Hepatocyte (in vitro differentiated cells): ENCODE measurements at regions not wholly inside any gene's neighbourhood (a gene's known extent, or its start where the extent isn't known, plus 50 kb on each side); places are given as distances from the start of the nearest gene placed in this dataset.

Source experiments
- DNase-seq: peaks from one replicate; pipeline ENCODE4 v3.0.0-alpha.2; 2016; ENCODE audit warnings: low spot score
- H2AFZ ChIP-seq: fragments of 200-600 bp; sonication (generic); 2 replicates; pipeline ENCODE4 v1.6.0; 2016; ENCODE audit warnings: antibody characterized with exemption, mild to moderate bottlenecking
- H3K27ac ChIP-seq: fragments of 200-600 bp; sonication (generic); 2 replicates; pipeline ENCODE4 v1.5.1; 2016; ENCODE audit warnings: mild to moderate bottlenecking
- H3K27me3 ChIP-seq: fragments of 200-600 bp; sonication (generic); 2 replicates; pipeline ENCODE4 v1.6.1; 2016
- H3K36me3 ChIP-seq: fragments of 200-600 bp; sonication (generic); replicated peaks from 2 replicates; pipeline ENCODE4 v1.5.1; 2016; ENCODE audit warnings: low read depth; ENCODE audit not compliant: insufficient read depth
- H3K4me1 ChIP-seq: fragments of 200-600 bp; sonication (generic); 2 replicates; pipeline ENCODE4 v1.5.1; 2016; ENCODE audit warnings: mild to moderate bottlenecking, moderate library complexity; ENCODE audit not compliant: insufficient read depth
- H3K4me2 ChIP-seq: fragments of 200-600 bp; sonication (generic); 2 replicates; pipeline ENCODE4 v1.6.0; 2016
- H3K4me3 ChIP-seq: fragments of 200-600 bp; sonication (generic); 2 replicates; pipeline ENCODE4 v1.5.1; 2016; ENCODE audit warnings: mild to moderate bottlenecking
- H3K79me2 ChIP-seq: fragments of 200-600 bp; sonication (generic); 2 replicates; pipeline ENCODE4 v1.6.0; 2017; ENCODE audit warnings: mild to moderate bottlenecking
- H3K9me2 ChIP-seq: fragments of 200-600 bp; sonication (generic); replicated peaks from 2 replicates; pipeline ENCODE4 v1.6.0; 2017; ENCODE audit warnings: mild to moderate bottlenecking; ENCODE audit not compliant: insufficient read depth
- H3K9me3 ChIP-seq: fragments of 200-600 bp; sonication (generic); 2 replicates; pipeline ENCODE4 v1.5.1; 2016; ENCODE audit warnings: low read depth, mild to moderate bottlenecking
- H4K20me1 ChIP-seq: fragments of 200-600 bp; sonication (generic); 2 replicates; pipeline ENCODE4 v1.6.0; 2016; ENCODE audit warnings: mild to moderate bottlenecking; ENCODE audit not compliant: insufficient read depth, poor library complexity, severe bottlenecking
- EZH2 ChIP-seq: fragments of 200-600 bp; sonication (generic); IDR thresholded peaks from 2 replicates; pipeline ENCODE4 v1.6.1; 2016; ENCODE audit warnings: antibody characterized with exemption, mild to moderate bottlenecking, borderline replicate concordance
- EZH2phosphoT487 ChIP-seq: fragments of 200-600 bp; sonication (generic); IDR thresholded peaks from one replicate; pipeline ENCODE4 v1.6.1; 2018; ENCODE audit warnings: antibody characterized with exemption, mild to moderate bottlenecking, low read depth, moderate library complexity; ENCODE audit not compliant: unreplicated experiment, severe bottlenecking
- WGBS: methylation state at CpG from one replicate; pipeline ENCODE4 v1.1.6; 2016; ENCODE audit warnings: low lambda C conversion rate; ENCODE audit errors: missing lambda C conversion rate; 5-methylcytosine and 5-hydroxymethylcytosine counted together
- TF ChIP-seq, protein P1 (sequence below): fragments of 200-600 bp; sonication (generic); IDR thresholded peaks from 2 replicates; pipeline ENCODE4 v1.5.1; 2016; ENCODE audit warnings: antibody characterized with exemption, mild to moderate bottlenecking; ENCODE audit not compliant: poor library complexity

DNA sequence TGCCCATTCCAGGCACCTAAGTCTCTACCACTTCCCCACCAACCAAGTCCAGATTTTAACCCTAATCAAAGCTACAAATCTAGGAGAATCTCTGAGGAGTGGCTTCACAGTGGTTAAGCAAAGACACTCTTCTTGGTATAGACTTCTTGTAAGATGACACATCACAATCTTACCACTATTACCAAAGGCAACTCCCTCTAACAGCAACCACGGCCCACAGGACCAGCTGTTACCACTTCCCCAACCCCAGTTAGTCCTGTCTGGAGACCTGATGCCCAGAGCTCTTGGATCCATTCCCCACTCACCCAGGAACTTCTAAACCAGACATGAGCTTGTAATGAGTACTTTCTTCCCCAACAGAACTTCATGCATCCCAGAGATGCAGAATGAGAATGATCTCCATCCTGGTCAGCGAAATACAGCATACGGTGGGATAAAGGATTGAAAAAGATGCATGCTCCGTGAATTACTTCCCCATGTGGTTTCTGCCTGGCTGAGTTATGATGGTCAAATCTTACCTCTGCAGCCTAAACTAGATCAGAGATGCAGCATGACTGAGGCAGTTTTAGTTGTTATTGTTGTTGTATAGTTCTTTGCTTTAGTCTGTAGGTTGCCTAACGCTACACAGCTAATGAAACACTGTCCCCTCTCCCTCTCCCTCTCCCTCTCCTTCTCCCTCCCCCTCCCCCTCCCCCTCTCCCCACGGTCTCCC, 87.7 kb upstream of the FOXN3 start:
- no peak overlapping the region for H3K4me2 ChIP-seq

DNA sequence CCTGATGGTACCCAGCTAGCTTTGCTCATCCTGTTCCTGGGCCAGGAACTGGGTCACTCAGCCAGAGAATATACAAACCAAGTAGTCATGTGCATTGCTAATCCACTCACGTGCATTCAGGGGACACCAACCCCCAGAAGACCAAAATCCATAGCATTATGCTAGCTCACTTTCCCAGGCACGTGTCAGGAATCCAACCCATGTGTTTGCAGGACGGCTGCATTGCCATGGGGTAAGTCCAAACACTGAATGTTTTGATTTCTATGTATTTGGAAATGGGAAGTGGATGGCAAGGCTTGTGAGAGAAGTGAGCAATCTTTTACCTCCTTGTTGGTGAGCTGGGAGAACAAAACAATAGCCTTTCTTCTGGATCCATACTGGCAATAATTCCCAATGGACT, 87.1 kb upstream of the FOXN3 start:
- no peaks in the 10 kb centered on the region for H3K9me2 ChIP-seq
- DNase-seq, result no peak
- H3K27me3 ChIP-seq, result no peaks in the 10 kb centered on the region
- H3K79me2 ChIP-seq, result no peaks in the 10 kb centered on the region
- H3K9me3 ChIP-seq, result no peaks in the 10 kb centered on the region
- no peaks in the 10 kb centered on the region for H4K20me1 ChIP-seq
- TF ChIP-seq EZH2 (no peak), EZH2phosphoT487 (no peak)
- TF ChIP-seq, protein P1, sequence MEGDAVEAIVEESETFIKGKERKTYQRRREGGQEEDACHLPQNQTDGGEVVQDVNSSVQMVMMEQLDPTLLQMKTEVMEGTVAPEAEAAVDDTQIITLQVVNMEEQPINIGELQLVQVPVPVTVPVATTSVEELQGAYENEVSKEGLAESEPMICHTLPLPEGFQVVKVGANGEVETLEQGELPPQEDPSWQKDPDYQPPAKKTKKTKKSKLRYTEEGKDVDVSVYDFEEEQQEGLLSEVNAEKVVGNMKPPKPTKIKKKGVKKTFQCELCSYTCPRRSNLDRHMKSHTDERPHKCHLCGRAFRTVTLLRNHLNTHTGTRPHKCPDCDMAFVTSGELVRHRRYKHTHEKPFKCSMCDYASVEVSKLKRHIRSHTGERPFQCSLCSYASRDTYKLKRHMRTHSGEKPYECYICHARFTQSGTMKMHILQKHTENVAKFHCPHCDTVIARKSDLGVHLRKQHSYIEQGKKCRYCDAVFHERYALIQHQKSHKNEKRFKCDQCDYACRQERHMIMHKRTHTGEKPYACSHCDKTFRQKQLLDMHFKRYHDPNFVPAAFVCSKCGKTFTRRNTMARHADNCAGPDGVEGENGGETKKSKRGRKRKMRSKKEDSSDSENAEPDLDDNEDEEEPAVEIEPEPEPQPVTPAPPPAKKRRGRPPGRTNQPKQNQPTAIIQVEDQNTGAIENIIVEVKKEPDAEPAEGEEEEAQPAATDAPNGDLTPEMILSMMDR, result no peak
- no peak overlapping the region for H3K27ac ChIP-seq
- no peak overlapping the region for H3K4me3 ChIP-seq
- H3K36me3 ChIP-seq, result no peaks in the 10 kb centered on the region
- WGBS, result 84% methylated on average over 3 of the region's 3 CpGs
- no peaks in the 10 kb centered on the region for H3K4me1 ChIP-seq
- H3K4me2 ChIP-seq, result no peak overlapping the region
- no peak overlapping the region for H2AFZ ChIP-seq

More for the DNA sequence above, 87.7 kb upstream of the FOXN3 start:
- no peaks in the 10 kb centered on the region for H3K36me3 ChIP-seq
- TF ChIP-seq EZH2phosphoT487, result no peak
- no peak for TF ChIP-seq EZH2
- TF ChIP-seq, protein P1, result no peak
- H3K27me3 ChIP-seq, result no peaks in the 10 kb centered on the region
- no peak overlapping the region for H2AFZ ChIP-seq
- no peaks in the 10 kb centered on the region for H3K79me2 ChIP-seq
- no peak overlapping the region for H3K27ac ChIP-seq
- H4K20me1 ChIP-seq, result no peaks in the 10 kb centered on the region
- H3K4me3 ChIP-seq, result no peak overlapping the region
- 91% methylated on average over 4 of the region's 6 CpGs for WGBS
- no peaks in the 10 kb centered on the region for H3K9me3 ChIP-seq
- no peaks in the 10 kb centered on the region for H3K9me2 ChIP-seq
- DNase-seq, result no peak
- no peaks in the 10 kb centered on the region for H3K4me1 ChIP-seq

DNA sequence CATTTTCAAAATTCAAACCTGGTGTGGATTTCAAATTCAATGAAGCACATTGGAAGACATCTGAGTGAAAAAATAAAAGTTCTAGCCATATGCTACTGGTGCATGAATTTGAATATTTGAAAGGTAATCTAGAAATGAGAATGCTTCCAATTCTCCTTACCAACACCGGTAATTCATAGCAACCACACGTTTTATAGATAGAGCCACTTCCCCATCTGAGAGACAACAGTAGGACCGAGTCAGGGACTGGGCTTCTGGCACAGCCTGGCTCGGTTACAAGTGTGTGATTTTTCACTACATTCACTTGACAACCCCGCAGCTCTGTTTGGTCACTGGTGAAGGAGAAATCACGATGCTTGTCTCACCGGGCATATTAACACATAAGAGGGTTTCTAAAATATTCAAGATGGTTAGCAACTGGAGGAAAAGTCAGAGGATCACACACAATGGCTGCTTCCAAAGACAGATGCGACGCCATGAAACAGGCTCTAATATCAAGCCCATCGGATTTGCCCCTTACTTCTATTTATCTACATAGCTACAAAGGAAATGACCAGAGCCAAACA, 86.5 kb upstream of the FOXN3 start:
- Histone ChIP-seq H3K27ac (no peak overlapping the region), H4K20me1 (no peaks in the 10 kb centered on the region), H3K4me3 (no peak overlapping the region), H3K36me3 (no peaks in the 10 kb centered on the region), H3K9me2 (no peaks in the 10 kb centered on the region), H3K27me3 (no peaks in the 10 kb centered on the region), H3K79me2 (no peaks in the 10 kb centered on the region), H2AFZ (no peak overlapping the region), H3K9me3 (no peaks in the 10 kb centered on the region), H3K4me1 (no peaks in the 10 kb centered on the region), H3K4me2 (no peak overlapping the region)
- WGBS, result 91% methylated on average over 10 of the region's 10 CpGs
- TF ChIP-seq EZH2 (no peak), EZH2phosphoT487 (no peak)
- TF ChIP-seq, protein P1, result no peak
- no peak for DNase-seq
